ENCODE measurements at regions not wholly inside any gene's neighbourhood (a gene's known extent, or its start where the extent isn't known, plus 50 kb on each side); places are given as distances from the start of the nearest gene placed in this dataset.

GRCh38 chr3:159447841-159448240 is 540.8 kb upstream of the IL12A start:
- TF ChIP-seq CTCF (IDR thresholded peaks at IDR 0.05; ENCODE audit: borderline replicate concordance, insufficient read depth, low read depth, low read length): no peak
- H3K4me3 ChIP-seq (ENCODE audit: low read depth, low read length): no peak overlapping the region

GRCh38 chr3:159448902-159449301 is 539.7 kb upstream of the IL12A start:
- TF ChIP-seq CTCF (IDR thresholded peaks at IDR 0.05; ENCODE audit: borderline replicate concordance, insufficient read depth, low read depth, low read length): no peak
- H3K4me3 ChIP-seq (ENCODE audit: low read depth, low read length): no peak overlapping the region

- TF ChIP-seq CTCF (IDR thresholded peaks at IDR 0.05; ENCODE audit: borderline replicate concordance, insufficient read depth, low read depth, low read length): no peak
- no peak overlapping the region for H3K4me3 ChIP-seq (ENCODE audit: low read depth, low read length)
Measured at GRCh38 chr3:159451067-159451466, 537.6 kb upstream of the IL12A start.

GRCh38 chr3:159451482-159451881 is 537.2 kb upstream of the IL12A start:
- H3K4me3 ChIP-seq (ENCODE audit: low read depth, low read length): no peak overlapping the region
- TF ChIP-seq CTCF (IDR thresholded peaks at IDR 0.05; ENCODE audit: borderline replicate concordance, insufficient read depth, low read depth, low read length): no peak

- TF ChIP-seq CTCF (IDR thresholded peaks at IDR 0.05; ENCODE audit: borderline replicate concordance, insufficient read depth, low read depth, low read length): no peak
- H3K4me3 ChIP-seq (ENCODE audit: low read depth, low read length): no peak overlapping the region
Measured at GRCh38 chr3:159453036-159453435, 535.6 kb upstream of the IL12A start.

GRCh38 chr3:159453945-159454344 is 534.7 kb upstream of the IL12A start:
- no peak for TF ChIP-seq CTCF (IDR thresholded peaks at IDR 0.05; ENCODE audit: borderline replicate concordance, insufficient read depth, low read depth, low read length)
- H3K4me3 ChIP-seq (ENCODE audit: low read depth, low read length): no peak overlapping the region

GRCh38 chr3:159455741-159456181 is 532.9 kb upstream of the IL12A start:
- H3K4me3 ChIP-seq (ENCODE audit: low read depth, low read length): no peak overlapping the region
- TF ChIP-seq CTCF (IDR thresholded peaks at IDR 0.05; ENCODE audit: borderline replicate concordance, insufficient read depth, low read depth, low read length): no peak
